ENCODE measurements at regions not wholly inside any gene's neighbourhood (a gene's known extent, or its start where the extent isn't known, plus 50 kb on each side); places are given as distances from the start of the nearest gene placed in this dataset.
A peak's percentile ranks its signal among the peaks of the same experiment; 100 is the strongest.

DNA sequence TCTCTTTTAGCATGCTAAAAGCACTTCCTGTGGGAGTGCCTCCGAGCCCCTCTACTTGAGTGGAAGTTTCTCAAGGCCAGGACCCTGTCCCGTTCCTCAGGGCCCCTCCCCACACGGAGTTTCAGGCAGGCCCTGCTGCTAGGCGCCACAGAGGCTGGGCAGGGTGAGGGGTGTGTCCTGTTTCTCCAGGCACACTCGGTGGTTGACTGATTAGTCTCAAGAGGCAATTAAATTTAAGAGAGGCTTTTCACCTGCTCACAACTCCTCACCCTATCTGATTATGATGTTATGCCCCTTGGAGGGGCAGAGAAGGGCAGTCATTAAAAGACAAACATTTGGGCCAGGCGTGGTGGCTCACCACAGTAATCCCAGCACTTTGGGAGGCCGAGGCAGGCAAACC, 160.8 kb upstream of the HAAO start:
- H3K27me3 ChIP-seq: no peaks in the 10 kb centered on the region
- intact Hi-C loops (cut with DNase I): loop anchor here (5.0 kb wide), 1 partner anchor 534 kb away; no protein-coding TSS in a partner anchor
- no peak overlapping the region for H3K27ac ChIP-seq
- no peaks in the 10 kb centered on the region for H3K36me3 ChIP-seq (replicated peaks in 1 of 2; ENCODE audit: insufficient read depth in 1 of 2, low read depth in 2 of 2)
- no peak for TF ChIP-seq POLR2A (IDR thresholded peaks at IDR 0.05)
- TF ChIP-seq, protein P1, sequence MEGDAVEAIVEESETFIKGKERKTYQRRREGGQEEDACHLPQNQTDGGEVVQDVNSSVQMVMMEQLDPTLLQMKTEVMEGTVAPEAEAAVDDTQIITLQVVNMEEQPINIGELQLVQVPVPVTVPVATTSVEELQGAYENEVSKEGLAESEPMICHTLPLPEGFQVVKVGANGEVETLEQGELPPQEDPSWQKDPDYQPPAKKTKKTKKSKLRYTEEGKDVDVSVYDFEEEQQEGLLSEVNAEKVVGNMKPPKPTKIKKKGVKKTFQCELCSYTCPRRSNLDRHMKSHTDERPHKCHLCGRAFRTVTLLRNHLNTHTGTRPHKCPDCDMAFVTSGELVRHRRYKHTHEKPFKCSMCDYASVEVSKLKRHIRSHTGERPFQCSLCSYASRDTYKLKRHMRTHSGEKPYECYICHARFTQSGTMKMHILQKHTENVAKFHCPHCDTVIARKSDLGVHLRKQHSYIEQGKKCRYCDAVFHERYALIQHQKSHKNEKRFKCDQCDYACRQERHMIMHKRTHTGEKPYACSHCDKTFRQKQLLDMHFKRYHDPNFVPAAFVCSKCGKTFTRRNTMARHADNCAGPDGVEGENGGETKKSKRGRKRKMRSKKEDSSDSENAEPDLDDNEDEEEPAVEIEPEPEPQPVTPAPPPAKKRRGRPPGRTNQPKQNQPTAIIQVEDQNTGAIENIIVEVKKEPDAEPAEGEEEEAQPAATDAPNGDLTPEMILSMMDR (IDR thresholded peaks at IDR 0.05): no peak
- ATAC-seq (no peak), DNase-seq (no peak)
- no peak overlapping the region for H3K4me3 ChIP-seq
- no peaks in the 10 kb centered on the region for H3K9me3 ChIP-seq
- WGBS, 2 donors: 56 to 79% methylated on average over 4 to 7 of the region's 7 CpGs
- H3K4me1 ChIP-seq: peaks cover 13% of the 10 kb centered on the region

DNA sequence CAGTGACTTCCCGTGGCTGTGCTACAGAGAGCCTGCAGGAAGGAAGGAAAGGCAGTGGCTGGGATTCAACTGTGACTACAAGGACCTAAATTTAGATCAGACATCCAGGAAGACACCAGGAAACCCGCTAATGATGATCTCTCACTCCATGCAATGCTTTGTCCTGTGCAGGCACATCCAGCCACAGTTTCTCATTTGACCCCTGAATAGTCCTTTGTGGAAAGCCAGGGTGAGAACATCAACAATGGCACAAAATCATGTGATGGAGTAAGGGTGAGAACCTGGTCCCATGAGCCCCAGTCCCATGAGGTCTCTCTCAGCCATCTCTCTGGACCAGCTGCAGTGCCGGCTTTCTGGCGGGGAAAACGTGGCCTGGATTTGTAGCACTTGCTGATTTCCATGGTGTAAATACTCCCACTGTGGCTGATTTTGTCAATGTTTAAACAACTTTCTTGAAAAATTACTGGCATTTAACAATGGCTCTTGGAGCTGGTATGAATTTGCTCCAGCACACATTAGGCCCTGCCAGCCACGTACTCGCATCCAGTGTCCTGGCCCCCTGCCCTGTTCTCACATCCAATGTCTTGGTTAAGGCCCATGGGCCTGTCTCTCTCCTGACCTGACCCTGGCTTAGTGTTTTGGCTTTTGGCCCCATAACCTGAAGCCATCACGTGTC, 159.0 kb upstream of the HAAO start:
- TF ChIP-seq POLR2A (IDR thresholded peaks at IDR 0.05): no peak
- TF ChIP-seq, protein P1 (IDR thresholded peaks at IDR 0.05): no peak
- DNase-seq (no peak), ATAC-seq (peak; percentile 31)
- Histone ChIP-seq H3K4me1 (peaks cover 25% of the 10 kb centered on the region), H3K9me3 (no peaks in the 10 kb centered on the region), H3K27me3 (no peaks in the 10 kb centered on the region), H3K4me3 (no peak overlapping the region), H3K27ac (peak overlapping the region in 1 of 4 donors; percentile 23), H3K36me3 (replicated peaks in 1 of 2; ENCODE audit: insufficient read depth in 1 of 2, low read depth in 2 of 2) (no peaks in the 10 kb centered on the region)
- intact Hi-C loops (cut with DNase I): loop anchor here (5.0 kb wide), 1 partner anchor 536 kb away; no protein-coding TSS in a partner anchor
- 71 to 82% methylated on average over 8 of the region's 8 CpGs for WGBS, 2 donors

- WGBS, 2 donors: 26 to 45% methylated on average over 5 of the region's 6 CpGs
- Histone ChIP-seq H3K36me3 (replicated peaks in 1 of 2; ENCODE audit: insufficient read depth in 1 of 2, low read depth in 2 of 2) (no peaks in the 10 kb centered on the region), H3K4me3 (no peak overlapping the region), H3K27ac (peak overlapping the region in 3 of 4 donors; percentile 28 to 36 (median 30)), H3K4me1 (peaks cover 25% of the 10 kb centered on the region), H3K27me3 (no peaks in the 10 kb centered on the region), H3K9me3 (no peaks in the 10 kb centered on the region)
- TF ChIP-seq POLR2A (IDR thresholded peaks at IDR 0.05): no peak
- TF ChIP-seq, protein P1 (IDR thresholded peaks at IDR 0.05): no peak
- DNase-seq: peak in 1 of 4 donors; percentile 64
- intact Hi-C loops (cut with DNase I): no loop called here
- no peak for ATAC-seq
Measured at GRCh38 chr2:42949125-42949524, 156.7 kb upstream of the HAAO start.

DNA sequence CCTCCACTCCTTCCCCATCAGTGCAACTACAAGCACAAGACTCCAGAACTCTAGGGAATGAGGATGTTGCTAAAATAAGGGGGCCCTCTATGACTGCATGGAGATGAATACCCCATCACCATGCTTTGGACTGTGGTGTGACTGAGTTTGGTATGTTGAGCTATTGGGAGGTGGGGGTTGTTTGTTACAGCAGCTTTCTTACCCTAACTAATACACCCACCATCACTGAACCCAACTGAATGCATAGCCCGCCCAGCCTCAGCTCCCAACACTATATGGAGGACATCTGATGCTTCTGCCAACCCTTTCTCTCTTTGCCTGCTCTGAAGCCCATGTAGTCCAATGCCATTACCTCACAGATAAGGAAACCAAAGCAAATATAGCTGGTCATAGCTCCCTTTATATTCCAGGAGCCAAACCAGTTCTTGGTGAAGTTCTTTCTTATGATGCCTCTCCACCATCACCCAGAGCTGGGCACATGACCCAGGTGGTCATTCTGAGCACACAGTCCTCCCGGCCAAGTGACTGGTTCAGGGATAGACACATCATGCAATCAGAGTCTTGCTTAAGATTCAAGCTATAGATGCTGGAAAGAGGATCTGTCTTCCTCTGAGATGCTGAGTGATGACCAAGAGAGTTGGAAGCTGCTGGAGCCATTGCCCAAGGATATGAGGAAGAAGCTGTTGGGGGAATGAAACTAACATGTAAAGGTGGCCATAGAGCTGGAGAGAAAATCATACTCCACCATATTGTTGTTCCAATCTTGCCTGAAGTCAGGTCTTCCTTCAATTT, 155.6 kb upstream of the HAAO start:
- 83% methylated on average over 2 of the region's 2 CpGs for WGBS, 2 donors
- DNase-seq (no peak), ATAC-seq (no peak)
- no peaks in the 10 kb centered on the region for H3K36me3 ChIP-seq (replicated peaks in 1 of 2; ENCODE audit: insufficient read depth in 1 of 2, low read depth in 2 of 2)
- H3K27ac ChIP-seq: no peak overlapping the region
- no peaks in the 10 kb centered on the region for H3K27me3 ChIP-seq
- H3K4me1 ChIP-seq: peaks cover 25% of the 10 kb centered on the region
- no peak for TF ChIP-seq POLR2A (IDR thresholded peaks at IDR 0.05)
- TF ChIP-seq, protein P1 (IDR thresholded peaks at IDR 0.05): no peak
- H3K9me3 ChIP-seq: no peaks in the 10 kb centered on the region
- intact Hi-C loops (cut with DNase I): no loop called here
- H3K4me3 ChIP-seq: no peak overlapping the region

Data from body of pancreas (tissue), 4 donors.